ENCODE measurements at regions not wholly inside any gene's neighbourhood (a gene's known extent, or its start where the extent isn't known, plus 50 kb on each side); places are given as distances from the start of the nearest gene placed in this dataset.

GRCh38 chr5:176184608-176185132 is 53.6 kb upstream of the SIMC1 start:
- Histone ChIP-seq H3K36me3 (ENCODE audit: insufficient read depth, low read length) (no peaks in the 10 kb centered on the region), H3K27me3 (ENCODE audit: insufficient read depth, low read length) (no peaks in the 10 kb centered on the region), H3K27ac (ENCODE audit: low read depth, low read length) (no peak overlapping the region), H3K9ac (ENCODE audit: low read length) (no peak overlapping the region), H3K4me1 (ENCODE audit: insufficient read depth, low read length) (no peaks in the 10 kb centered on the region), H3K79me2 (ENCODE audit: insufficient read depth, low read length) (no peaks in the 10 kb centered on the region), H3K9me3 (ENCODE audit: insufficient read depth, low read depth, low read length) (no peaks in the 10 kb centered on the region), H3K4me2 (ENCODE audit: low read length) (no peak overlapping the region), H3K4me3 (ENCODE audit: insufficient read depth, low read depth, low read length) (no peak overlapping the region), H4K20me1 (ENCODE audit: insufficient read depth, low read length) (no peaks in the 10 kb centered on the region), H2AFZ (ENCODE audit: low read depth, low read length) (no peak overlapping the region)
- Mint-ChIP-seq H3K4me3 (ENCODE audit: unreplicated experiment) (no peak overlapping the region), H3K4me1 (ENCODE audit: low read depth, unreplicated experiment) (peaks cover 2% of the 10 kb centered on the region), H3K27ac (ENCODE audit: unreplicated experiment) (no peak overlapping the region), H3K27me3 (ENCODE audit: low read depth, unreplicated experiment) (peaks cover 60% of the 10 kb centered on the region), H3K9me3 (ENCODE audit: unreplicated experiment) (no peaks in the 10 kb centered on the region), H3K36me3 (ENCODE audit: low read depth, unreplicated experiment) (no peaks in the 10 kb centered on the region)
- TF ChIP-seq EZH2 (IDR thresholded peaks at IDR 0.05; ENCODE audit: insufficient read depth, low read length) (no peak), CTCF (IDR thresholded peaks at IDR 0.05; ENCODE audit: insufficient read depth, low read depth, low read length) (no peak)
- FAIRE-seq (no peak), DNase-seq (ENCODE audit: low read depth) (no peak)

- H3K4me2 ChIP-seq (ENCODE audit: low read length) = no peak overlapping the region
- no peak overlapping the region for H3K9ac ChIP-seq (ENCODE audit: low read length)
- Mint-ChIP-seq H3K4me3 (ENCODE audit: unreplicated experiment) (no peak overlapping the region), H3K36me3 (ENCODE audit: low read depth, unreplicated experiment) (no peaks in the 10 kb centered on the region), H3K4me1 (ENCODE audit: low read depth, unreplicated experiment) (peaks cover 2% of the 10 kb centered on the region), H3K27me3 (ENCODE audit: low read depth, unreplicated experiment) (peaks cover 61% of the 10 kb centered on the region), H3K9me3 (ENCODE audit: unreplicated experiment) (no peaks in the 10 kb centered on the region), H3K27ac (ENCODE audit: unreplicated experiment) (no peak overlapping the region)
- TF ChIP-seq CTCF (IDR thresholded peaks at IDR 0.05; ENCODE audit: insufficient read depth, low read depth, low read length) = no peak
- TF ChIP-seq EZH2 (IDR thresholded peaks at IDR 0.05; ENCODE audit: insufficient read depth, low read length) = no peak
- no peaks in the 10 kb centered on the region for H3K36me3 ChIP-seq (ENCODE audit: insufficient read depth, low read length)
- no peaks in the 10 kb centered on the region for H4K20me1 ChIP-seq (ENCODE audit: insufficient read depth, low read length)
- H3K4me3 ChIP-seq (ENCODE audit: insufficient read depth, low read depth, low read length) = no peak overlapping the region
- no peak overlapping the region for H3K27ac ChIP-seq (ENCODE audit: low read depth, low read length)
- no peaks in the 10 kb centered on the region for H3K79me2 ChIP-seq (ENCODE audit: insufficient read depth, low read length)
- H3K4me1 ChIP-seq (ENCODE audit: insufficient read depth, low read length) = no peaks in the 10 kb centered on the region
- no peaks in the 10 kb centered on the region for H3K9me3 ChIP-seq (ENCODE audit: insufficient read depth, low read depth, low read length)
- H2AFZ ChIP-seq (ENCODE audit: low read depth, low read length) = no peak overlapping the region
- no peaks in the 10 kb centered on the region for H3K27me3 ChIP-seq (ENCODE audit: insufficient read depth, low read length)
- DNase-seq (ENCODE audit: low read depth) (no peak), FAIRE-seq (no peak)
These were observed 53.0 kb upstream of the SIMC1 start for GRCh38 chr5:176185133-176185733.

GRCh38 chr5:176186107-176186506 is 52.1 kb upstream of the SIMC1 start:
- H3K9me3 ChIP-seq (ENCODE audit: insufficient read depth, low read depth, low read length) = no peaks in the 10 kb centered on the region
- H3K79me2 ChIP-seq (ENCODE audit: insufficient read depth, low read length) = no peaks in the 10 kb centered on the region
- TF ChIP-seq CTCF (IDR thresholded peaks at IDR 0.05; ENCODE audit: insufficient read depth, low read depth, low read length) (no peak), EZH2 (IDR thresholded peaks at IDR 0.05; ENCODE audit: insufficient read depth, low read length) (no peak)
- H3K36me3 ChIP-seq (ENCODE audit: insufficient read depth, low read length) = no peaks in the 10 kb centered on the region
- no peaks in the 10 kb centered on the region for H3K27me3 ChIP-seq (ENCODE audit: insufficient read depth, low read length)
- no peaks in the 10 kb centered on the region for H3K36me3 Mint-ChIP-seq (ENCODE audit: low read depth, unreplicated experiment)
- FAIRE-seq (no peak), DNase-seq (ENCODE audit: low read depth) (no peak)
- H3K4me2 ChIP-seq (ENCODE audit: low read length) = no peak overlapping the region
- no peaks in the 10 kb centered on the region for H3K4me1 Mint-ChIP-seq (ENCODE audit: low read depth, unreplicated experiment)
- H3K4me3 ChIP-seq (ENCODE audit: insufficient read depth, low read depth, low read length) = no peak overlapping the region
- no peak overlapping the region for H3K27ac Mint-ChIP-seq (ENCODE audit: unreplicated experiment)
- no peaks in the 10 kb centered on the region for H4K20me1 ChIP-seq (ENCODE audit: insufficient read depth, low read length)
- H3K27me3 Mint-ChIP-seq (ENCODE audit: low read depth, unreplicated experiment) = peaks cover 55% of the 10 kb centered on the region
- no peak overlapping the region for H2AFZ ChIP-seq (ENCODE audit: low read depth, low read length)
- H3K27ac ChIP-seq (ENCODE audit: low read depth, low read length) = no peak overlapping the region
- H3K4me3 Mint-ChIP-seq (ENCODE audit: unreplicated experiment) = no peak overlapping the region
- no peak overlapping the region for H3K9ac ChIP-seq (ENCODE audit: low read length)
- H3K4me1 ChIP-seq (ENCODE audit: insufficient read depth, low read length) = no peaks in the 10 kb centered on the region
- no peaks in the 10 kb centered on the region for H3K9me3 Mint-ChIP-seq (ENCODE audit: unreplicated experiment)
